PC-9 (cell line): ENCODE measurements at regions not wholly inside any gene's neighbourhood (a gene's known extent, or its start where the extent isn't known, plus 50 kb on each side); places are given as distances from the start of the nearest gene placed in this dataset.
"Not testable (repeated sequence)": the region's sequence is repeated elsewhere in the genome, so short reads cannot be mapped to it uniquely, and the experiment has no call there.

ENCODE experiments used
- EZH2 ChIP-seq: fragments of 200-600 bp; sonication (generic); IDR thresholded peaks from 2 replicates; pipeline ENCODE4 v1.8.0; 2017; ENCODE audit warnings: antibody characterized with exemption, low read depth
- TF ChIP-seq, protein P1 (sequence below): fragments of 200-600 bp; sonication (generic); conservative IDR thresholded peaks from 2 replicates; pipeline ENCODE4 v1.6.1; 2017; ENCODE audit warnings: mixed run types, antibody characterized with exemption, mild to moderate bottlenecking, moderate library complexity

DNA sequence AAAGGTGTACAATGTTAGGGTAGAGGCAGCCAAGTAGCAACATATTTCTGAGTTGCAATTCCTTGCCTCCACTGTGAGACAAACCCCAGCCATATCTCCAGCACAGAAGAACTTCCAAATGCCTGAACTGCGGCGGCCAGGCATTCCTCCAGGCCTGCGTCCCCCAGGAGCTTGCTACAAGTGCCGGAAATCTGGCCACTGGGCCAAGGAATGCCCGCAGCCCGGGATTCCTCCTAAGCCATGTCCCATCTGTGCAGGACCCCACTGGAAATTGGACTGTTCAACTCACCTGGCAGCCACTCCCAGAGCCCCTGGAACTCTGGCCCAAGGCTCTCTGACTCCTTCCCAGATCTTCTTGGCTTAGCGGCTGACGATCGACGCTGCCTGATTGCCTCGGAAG lies 130.0 kb downstream of the RAB38 start:
- TF ChIP-seq, protein P1, sequence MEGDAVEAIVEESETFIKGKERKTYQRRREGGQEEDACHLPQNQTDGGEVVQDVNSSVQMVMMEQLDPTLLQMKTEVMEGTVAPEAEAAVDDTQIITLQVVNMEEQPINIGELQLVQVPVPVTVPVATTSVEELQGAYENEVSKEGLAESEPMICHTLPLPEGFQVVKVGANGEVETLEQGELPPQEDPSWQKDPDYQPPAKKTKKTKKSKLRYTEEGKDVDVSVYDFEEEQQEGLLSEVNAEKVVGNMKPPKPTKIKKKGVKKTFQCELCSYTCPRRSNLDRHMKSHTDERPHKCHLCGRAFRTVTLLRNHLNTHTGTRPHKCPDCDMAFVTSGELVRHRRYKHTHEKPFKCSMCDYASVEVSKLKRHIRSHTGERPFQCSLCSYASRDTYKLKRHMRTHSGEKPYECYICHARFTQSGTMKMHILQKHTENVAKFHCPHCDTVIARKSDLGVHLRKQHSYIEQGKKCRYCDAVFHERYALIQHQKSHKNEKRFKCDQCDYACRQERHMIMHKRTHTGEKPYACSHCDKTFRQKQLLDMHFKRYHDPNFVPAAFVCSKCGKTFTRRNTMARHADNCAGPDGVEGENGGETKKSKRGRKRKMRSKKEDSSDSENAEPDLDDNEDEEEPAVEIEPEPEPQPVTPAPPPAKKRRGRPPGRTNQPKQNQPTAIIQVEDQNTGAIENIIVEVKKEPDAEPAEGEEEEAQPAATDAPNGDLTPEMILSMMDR: not testable (repeated sequence)
- not testable (repeated sequence) for TF ChIP-seq EZH2
